ENCODE measurements at regions not wholly inside any gene's neighbourhood (a gene's known extent, or its start where the extent isn't known, plus 50 kb on each side); places are given as distances from the start of the nearest gene placed in this dataset.

DNA sequence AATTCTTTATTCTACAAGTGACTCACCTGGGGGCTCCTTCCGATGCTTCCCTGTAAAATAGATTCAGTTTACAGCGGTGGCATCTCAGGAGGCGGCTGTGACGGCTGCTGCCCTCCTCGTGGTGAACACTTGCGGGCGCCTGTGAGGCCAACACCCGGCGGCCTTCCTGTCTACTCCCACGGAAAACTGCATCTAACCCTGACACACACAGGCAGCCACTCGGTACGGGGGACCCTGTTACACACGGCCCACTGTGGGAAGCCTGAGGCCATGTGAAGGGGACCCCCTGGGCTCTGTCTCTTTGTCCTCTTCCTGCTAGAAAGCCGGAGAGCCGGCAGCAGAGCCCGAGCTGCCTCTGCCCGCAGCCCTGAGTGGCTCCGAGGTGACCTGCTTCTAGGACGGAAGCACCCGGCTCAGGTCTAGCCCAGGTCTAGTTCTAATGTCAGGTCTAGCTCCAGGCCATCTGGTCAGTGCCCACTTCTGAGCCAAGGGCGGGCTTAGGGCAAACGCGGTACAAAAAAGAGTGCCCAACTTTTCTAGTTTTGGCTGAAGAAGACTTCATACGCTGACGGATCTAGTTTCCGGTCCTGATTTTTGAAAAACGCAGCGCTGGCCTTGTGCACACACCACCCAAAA lies 159.4 kb downstream of the ENGASE start:
- DNase-seq = no peak

DNA sequence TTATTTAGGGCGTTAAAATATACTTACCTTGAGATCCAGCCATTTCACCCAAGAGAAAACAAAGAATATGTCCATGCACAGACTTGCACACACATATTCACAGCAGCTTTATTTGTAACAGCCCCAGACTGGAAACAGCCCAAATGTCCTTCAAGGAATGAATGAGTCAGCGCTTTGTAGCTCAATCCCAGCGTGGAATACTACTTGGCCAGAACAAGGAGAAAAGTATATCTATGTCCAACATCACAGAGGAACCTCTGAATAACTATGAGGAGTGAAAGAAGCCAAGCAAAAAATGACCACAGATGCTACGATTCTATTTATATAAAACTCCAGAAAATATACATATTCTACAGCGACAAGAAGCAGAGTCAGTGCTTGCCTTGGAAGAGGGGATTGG lies 158.3 kb downstream of the ENGASE start:
- no peak for DNase-seq

DNA sequence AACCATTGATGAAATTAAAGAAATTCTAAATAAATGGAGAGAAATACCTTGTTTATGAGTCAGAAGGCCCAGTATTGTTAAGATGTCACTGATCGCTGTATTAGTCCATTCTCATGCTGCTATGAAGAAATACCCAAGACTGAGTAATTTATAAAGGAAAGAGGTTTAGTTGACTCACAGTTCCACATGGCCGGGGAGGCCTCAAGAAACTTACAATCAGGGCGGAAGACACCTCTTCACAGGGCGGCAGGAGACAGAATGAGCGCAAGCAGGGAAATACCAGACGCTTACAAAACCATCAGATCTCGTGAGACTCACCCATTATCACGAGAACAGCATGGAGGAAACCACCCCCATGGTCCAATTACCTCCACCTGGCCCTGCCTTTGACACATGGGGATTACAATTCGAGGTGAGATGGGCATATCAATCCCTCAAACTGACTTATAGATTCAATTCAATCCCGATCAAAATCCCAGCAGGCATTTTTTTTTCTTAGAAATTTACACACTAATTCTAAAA lies 157.2 kb downstream of the ENGASE start:
- DNase-seq = no peak

DNA sequence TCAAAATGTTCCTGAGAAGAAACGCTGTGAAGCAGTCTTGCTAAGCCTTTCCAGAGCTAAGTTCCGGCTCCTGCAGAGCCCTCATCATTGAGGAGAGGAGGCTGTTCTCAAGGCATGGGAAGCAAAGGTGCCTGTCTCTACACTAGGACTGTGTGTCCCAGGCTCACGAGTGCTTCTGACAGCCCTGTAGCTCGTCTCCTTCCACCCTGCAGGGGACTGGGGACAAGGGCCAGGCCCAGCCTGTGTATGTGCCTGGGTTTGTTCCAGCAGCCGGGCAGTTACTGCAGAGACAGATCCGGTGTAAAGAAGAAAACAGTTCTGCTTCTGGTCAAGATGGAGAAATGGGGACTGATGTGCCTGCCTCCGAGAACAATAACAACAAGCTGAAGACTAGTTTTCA lies 156.0 kb downstream of the ENGASE start:
- no peak for DNase-seq

DNA sequence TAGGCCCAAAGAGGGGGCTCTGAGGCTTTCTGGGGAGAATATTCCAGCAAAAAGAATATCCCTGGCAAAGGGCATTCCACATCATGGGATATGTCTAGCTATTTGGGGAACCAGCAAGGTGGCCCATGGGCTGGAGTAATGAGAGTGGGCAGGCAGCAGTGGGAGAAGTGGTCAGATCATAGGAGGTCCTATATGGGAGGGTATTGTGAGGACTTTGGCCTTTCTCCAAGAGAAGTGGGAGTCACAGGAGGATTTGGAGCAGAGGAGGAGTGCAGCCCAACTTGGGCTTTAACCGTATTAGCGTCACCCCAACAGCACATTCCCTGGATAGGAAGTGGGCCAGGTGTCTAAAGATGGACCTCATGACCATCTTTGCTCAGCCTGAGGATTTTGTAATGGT lies 151.4 kb downstream of the ENGASE start:
- no peak for DNase-seq

DNA sequence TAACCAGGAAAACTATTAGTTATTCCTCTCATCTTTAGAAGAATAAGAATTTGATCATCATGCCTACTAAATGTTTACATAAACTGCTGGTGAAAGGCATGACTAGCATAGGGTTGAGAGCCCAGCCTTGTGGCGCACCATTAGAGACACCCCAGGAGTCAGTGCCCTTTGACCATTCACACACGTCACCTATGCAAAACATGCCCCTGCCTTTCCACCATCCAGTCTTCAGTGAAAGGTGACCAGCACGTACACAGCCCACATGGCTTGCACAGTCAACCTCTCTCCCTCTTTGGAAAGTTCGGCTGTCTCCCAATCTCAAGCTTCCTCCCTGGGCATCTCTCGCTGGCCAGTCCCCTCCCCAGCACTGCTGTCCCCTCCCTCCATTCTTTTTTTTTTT lies 150.3 kb downstream of the ENGASE start:
- DNase-seq = no peak

DNA sequence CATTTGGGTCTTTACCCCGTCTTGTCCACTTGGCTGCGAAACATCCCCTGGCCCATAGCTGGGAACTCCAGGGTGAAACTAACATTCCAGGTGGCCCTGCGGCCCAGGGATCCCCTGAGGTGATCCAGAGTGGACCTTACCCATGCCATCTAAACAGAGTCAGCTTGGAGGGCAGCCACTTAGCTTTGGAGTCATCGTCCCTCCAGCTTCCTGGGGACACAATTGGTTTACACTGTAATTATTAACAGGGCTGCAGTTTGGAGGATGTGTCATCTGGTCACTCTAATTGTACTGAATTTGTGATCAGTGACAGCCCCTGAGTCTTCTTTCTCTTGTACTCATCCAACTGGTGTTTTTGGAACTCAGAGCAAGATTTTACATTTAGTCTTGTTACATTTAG lies 149.9 kb downstream of the ENGASE start:
- no peak for DNase-seq

DNA sequence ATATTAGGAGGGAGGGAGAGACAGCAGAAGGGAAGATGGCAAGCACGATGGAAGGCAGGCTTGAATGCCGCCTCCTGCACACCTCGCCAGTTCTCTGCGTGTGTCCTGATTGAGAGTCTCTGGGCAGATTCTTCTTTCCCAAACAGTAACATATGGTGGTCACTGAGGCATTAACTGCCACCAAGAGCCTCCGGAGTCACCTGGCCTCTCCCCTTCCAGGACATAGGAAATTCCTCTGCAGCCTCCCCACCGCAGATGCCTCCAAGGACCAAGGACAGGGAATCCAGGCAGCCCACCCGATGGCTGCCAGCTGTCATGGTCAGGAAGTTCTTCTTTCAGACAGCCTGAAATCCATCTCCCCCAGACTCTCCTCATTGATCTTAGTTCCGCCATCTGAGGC lies 149.3 kb downstream of the ENGASE start:
- DNase-seq = no peak

DNA sequence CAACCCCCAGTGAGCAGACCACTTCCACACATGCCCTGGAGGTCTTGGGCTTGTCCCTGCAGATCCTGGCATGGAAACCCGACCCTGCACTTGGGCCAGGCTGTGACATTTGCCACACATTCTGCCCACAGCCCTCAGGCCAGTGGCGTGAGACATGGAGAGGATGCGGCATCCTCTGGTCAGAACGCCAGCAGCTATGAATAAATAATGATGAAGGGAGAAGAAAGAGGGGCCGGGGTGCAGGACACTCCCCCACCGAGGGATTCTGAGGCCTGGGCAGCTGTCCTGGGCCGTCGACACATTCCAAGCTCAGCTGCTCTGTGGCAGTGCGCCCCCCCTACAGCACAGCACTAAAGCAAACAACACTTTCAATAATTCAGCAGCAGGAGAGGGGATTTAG lies 148.8 kb downstream of the ENGASE start:
- DNase-seq = no peak

DNA sequence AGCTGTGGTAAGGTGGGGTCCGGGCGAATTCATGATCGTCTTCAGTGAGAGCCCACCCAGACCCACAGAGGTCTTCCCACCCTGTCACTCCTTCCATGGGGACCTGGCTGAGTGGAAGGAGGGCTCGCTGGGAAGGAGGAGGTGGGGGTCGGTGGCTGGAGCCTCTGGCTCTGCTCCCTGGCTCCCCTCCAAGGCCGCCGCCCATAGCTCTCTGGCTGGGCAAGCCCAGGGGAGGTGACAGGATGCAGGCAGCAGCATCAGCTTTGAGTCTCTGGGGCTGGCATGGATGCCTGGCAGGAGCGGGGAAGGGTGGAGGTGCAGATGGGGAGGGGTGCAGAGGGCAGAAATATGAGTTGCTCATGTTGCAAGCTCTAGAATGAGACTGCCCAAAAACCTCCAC lies 147.0 kb downstream of the ENGASE start:
- no peak for DNase-seq

DNA sequence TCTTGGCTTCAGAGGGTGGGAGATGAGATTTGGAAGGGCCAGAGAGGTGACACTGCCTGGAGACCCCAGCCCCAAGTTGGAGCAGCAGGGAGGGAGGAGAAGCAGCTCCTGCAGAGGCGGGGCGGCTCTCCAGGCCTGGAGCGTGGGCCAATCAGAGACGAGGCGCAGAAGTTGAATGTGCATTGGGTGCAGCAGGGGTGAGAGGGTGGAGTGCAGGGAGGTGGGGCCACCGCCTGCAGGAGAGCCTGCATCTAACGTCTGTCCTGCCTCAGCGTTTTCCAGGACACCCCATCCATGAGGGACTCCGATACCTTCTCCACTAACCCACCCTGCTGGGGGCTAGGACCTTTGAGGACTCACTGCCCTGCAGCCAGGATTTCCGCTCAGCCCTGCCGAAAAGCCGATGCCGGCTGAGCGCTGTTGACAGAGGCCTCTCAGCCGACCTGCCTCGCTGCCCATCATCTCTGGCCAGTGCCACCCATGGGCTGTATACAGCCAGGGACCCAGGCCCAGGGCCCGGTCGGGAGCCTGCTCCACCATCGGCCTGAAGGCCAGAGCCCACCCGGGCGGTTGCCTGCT lies 146.2 kb downstream of the ENGASE start:
- DNase-seq = no peak

DNA sequence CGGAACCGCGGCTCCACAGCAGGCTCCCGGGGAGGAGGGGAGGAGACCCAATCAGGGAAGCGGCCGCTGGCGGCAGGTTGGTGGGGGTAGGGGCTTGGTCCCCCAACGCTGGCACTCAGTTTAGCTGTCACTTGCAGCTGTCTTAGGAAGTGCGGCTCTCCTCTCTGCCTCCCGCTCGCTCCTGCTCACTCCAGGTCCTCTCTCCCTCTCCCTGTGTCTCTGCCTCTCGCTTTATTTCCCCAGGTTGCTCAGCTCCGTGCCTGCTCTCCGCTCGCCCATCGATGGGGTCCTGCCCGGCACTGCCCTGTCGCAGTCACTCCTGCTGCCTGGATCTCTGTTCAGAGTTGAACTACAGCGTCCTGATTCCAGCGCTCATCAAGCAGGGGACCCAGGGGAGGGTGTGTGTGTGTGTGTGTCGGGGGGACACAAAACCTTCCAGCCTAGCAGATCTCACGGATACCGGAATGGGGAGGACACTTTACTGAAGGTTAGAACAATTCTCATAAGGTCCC lies 145.6 kb downstream of the ENGASE start:
- no peak for DNase-seq

DNA sequence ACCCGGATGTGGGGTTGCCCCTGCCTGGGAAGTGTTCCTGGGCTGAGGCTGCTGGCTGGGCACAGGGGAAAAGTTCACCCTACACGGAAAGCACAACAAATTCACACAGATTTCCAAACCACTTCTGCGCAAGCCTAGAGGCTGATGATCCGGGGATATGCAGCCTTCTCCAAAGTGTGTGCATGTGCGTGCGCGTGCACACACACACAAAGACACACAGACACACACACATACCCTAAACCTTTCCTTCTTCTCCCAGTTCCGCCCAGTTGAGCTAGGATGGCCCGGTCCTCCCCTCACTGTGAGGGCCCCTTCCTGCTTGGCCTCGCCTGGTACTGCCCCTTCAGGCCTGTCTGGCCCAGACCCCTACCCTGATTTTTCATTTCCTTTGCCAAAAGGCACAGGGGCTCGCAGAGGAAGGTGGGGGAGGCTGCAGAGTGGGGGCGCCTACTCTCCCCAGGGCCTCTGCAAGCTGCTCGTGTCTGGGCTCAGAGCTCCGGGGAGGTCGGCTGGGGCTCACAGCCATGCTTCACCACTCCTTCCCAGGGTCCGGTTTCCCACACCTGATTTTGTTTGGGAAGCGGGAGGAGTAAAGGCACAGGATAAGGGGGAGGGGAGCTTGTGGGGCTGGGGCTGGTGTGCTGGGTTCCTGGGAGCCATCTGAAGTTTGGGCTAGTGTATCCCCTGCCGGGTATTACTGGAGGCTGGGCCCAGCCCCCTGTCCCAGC lies 144.7 kb downstream of the ENGASE start:
- DNase-seq = no peak

DNA sequence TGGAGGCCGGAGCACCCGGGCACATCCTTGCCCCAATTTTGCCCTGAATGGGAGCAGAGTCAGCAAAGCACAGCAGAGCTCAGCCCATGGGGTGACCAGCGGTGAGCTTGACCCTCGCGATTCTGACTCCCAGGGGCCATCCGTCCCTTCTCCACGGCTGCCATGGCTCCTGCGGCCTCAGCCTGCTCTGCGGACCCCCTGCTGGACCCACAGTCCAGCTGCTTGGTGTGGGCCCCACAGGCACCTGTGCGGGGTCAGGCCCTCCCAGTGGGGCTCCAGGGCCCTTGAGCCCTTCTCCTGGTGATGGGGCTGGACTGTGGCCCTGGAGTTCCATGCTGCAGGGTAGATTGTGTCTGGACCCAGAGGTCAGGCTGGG lies 144.2 kb downstream of the ENGASE start:
- no peak for DNase-seq

DNA sequence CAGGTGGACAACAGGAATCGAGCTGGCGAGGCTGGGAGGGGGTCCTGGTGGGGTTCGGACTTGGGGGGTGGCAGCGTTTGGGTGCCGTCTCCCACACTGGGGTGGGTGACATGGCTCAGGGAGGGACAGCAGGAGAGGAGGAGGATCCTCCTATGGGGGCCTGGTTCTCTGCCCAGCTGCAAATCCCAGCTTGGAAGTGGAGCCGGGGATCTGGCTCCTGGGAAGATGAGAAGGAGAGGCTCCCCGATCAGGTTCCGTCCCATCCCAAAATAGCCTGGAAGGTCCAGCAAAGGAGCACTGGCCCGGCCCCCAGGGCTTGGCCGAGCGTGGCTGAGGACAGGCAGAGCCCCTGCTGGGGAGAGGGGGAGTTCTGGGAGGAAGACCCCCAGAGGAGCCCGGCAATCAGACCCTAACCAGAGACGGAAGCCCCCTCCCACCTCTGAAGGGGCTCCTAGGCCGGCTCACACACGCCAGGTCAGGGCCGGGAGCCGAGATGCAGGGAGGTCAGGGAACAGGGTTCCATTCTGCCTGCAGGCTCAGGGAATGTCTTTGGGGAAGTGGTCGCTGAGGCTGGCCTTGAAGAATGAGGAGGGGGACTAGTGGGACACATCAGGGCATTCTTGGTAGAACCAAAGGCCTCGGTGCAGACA lies 143.7 kb downstream of the ENGASE start:
- no peak for DNase-seq

DNA sequence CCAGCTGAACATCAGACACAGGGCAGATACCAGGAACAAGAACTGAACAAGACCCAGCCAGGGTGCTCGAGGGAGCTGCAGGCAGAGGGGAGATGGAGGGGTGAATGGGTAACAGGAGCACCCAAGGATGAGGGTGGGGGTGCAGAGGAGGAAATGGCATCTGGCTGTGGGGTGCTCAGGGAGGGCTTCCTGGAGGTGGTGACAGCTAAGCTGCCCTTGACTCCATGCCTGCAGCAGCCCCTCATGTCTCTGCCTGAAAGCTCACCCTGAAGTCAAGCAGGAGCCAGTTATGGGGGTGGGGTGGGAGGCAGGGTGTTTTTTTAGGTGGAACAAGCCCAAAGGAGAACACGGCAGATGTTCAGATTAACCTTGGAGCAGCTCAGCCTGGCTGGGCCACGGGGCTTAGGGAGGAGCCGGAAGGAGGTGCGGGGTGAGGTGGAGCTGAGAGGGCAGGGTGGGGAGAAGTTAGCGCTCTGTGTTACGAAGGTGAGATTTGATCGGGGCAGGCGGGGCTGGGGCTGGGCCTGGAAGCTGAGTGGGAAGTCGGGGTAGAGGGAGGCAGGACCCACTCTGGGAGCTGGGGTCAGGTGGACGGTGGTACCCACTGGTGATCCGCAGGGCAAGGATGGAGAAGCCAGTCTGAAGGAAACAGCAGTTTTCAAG lies 143.0 kb downstream of the ENGASE start:
- DNase-seq = no peak

DNA sequence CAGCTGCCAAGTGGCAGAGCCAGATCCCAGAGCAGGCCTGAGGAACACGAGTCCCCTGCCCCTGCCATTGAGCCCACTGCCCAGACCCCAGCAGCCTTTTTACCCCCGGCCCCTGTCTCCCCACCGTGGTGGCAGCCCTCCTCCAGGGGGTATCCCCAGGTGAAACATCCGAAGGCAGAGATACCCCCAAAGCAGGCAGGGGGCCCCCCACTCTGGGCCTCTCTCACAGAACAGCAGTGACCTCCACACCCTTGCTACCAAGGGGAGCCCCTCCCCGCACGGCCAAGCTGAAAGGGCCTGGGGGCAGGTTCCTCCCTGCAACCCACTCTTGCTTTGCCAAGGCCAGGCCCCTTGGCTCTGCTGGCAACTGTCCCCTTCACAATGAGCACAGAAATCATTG lies 142.2 kb downstream of the ENGASE start:
- DNase-seq = no peak

DNA sequence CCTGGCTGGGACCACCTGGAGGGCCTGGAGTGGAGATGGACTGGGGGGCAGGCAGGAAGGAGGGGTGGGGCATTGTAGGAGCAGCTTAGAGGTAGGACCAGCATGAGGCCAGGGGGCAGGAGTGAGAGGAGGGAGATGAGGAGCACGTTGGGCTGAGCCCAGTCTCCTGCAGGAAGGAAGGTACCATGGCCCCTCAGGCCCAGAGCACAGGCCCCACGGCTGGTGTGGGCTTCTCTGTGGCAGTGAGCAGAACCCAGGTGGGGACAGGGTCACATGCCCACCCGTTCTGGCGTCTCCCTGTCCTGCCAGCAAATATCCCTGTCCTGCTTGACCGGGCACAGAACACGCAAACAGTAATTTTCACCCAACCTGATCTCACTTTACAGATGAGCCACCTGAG lies 141.8 kb downstream of the ENGASE start:
- no peak for DNase-seq

DNA sequence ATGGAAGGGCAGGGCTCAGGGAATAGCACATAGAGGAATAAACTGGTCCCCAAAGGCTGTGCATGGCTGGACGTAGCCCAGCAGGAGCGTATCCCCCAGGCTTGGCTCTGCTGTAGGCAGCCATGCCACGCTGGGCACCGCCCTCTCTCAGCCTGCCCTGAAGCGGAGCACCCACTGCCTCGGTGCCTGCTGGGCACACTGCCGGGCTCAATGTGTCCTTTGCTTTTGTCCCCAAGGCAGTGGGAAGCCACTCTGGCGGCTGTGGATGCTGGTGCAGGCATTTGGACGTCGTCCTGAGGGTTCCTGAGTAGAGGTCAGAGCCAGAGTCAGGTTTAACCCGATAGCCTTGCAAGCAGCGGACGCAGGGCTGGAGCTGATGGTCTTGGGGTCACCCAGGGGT lies 141.0 kb downstream of the ENGASE start:
- DNase-seq = no peak

DNA sequence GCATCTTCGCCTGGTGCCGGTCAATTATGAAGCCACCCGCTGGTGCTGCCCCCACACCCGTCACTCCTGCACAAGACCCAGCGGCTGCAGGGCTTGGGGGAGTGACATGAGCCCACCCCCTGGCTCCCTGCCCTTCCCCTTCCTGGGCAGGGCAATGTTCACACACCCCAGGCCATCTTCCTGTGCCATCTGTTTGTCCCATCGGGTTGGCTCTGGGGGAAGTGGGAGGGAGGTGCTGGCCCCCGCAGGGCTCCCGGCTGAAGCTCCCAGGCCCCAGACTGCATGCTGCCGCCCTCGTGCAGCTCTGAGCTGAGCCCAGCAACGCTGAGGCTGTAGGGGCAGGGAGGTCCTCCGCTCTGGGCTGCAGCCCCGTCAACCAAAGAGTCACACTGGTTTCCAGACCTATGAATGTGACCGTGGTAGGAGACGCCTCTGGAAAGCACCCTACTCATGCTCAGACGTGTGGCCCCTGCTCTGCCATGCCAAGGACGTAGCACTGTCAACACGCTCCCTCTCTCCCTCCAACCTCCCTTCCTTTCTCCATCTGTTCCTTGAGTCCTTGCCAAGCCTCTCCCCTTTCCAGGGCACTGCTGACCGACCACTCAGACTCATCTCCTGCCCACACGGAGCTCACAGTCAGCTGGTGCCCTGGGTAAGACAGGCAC lies 140.4 kb downstream of the ENGASE start:
- DNase-seq = no peak

DNA sequence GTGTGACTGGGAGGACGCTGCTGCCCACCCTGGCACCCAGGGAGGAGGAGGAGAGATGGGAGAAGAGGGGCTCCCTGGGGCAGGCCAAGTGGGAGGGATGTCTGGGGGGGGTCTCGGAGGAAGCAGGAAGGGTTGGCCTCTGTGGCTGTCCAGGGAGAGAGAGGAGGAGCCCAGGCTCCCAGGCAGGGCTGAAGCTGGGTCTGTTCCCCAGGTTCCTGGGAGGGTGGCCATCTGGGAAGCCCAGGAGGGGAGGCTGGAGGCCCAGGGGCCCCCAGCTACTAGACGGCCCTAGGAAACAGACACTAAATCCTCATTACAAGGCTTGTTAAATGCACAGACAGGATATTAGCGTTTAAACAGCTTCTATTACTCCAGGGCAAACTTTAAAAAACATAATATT lies 139.8 kb downstream of the ENGASE start:
- no peak for DNase-seq

DNA sequence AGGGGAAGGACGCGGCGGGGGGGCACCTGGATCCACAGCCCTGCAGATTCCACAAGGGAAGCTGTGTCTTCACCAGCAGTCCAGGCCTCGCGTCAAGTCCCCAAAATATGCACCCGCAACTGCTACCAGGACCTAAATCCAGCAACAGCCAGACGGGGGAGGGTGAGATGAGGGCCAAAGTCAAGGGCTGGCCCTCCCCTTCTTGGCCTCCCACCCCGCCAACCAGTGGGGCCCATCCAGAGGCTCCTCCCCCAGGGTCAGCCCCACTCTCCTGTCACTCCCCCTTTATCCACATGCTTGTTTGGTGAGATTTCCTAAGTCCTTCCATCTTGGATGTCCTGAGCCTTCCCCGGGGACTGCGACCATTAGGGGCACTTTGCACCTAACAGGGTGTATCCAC lies 138.7 kb downstream of the ENGASE start:
- DNase-seq = no peak
